HepG2 (cell line): ENCODE measurements at regions not wholly inside any gene's neighbourhood (a gene's known extent, or its start where the extent isn't known, plus 50 kb on each side); places are given as distances from the start of the nearest gene placed in this dataset.

Source experiments
- FOXM1 ChIP-seq: sonication (generic); formaldehyde crosslinking; IDR thresholded peaks from 2 replicates; pipeline ENCODE4 v1.5.0; 2020; ENCODE audit warnings: missing genetic modification reagents
- FOXO1 ChIP-seq: sonication (generic); formaldehyde crosslinking; IDR thresholded peaks from 2 replicates; pipeline ENCODE4 v1.4.0; 2020; ENCODE audit warnings: missing genetic modification reagents
- HDAC1 ChIP-seq: sonication (generic); formaldehyde crosslinking; IDR thresholded peaks from 2 replicates; pipeline ENCODE4 v1.5.1; 2020; ENCODE audit warnings: mild to moderate bottlenecking, missing genetic modification reagents
- HDAC2 ChIP-seq: sonication (generic); formaldehyde crosslinking; IDR thresholded peaks from 2 replicates; pipeline ENCODE4 v1.4.0; 2020; ENCODE audit warnings: missing genetic modification reagents
- NR2F2 ChIP-seq: IDR thresholded peaks from 2 replicates; pipeline ENCODE4 v1.6.1; 2012; ENCODE audit warnings: low read depth, inconsistent platforms, borderline replicate concordance
- PHF8 ChIP-seq: sonication (generic); formaldehyde crosslinking; IDR thresholded peaks from 2 replicates; pipeline ENCODE4 v1.5.0; 2020; ENCODE audit warnings: missing genetic modification reagents
- ZMYM3 ChIP-seq: sonication (generic); formaldehyde crosslinking; IDR thresholded peaks from 2 replicates; pipeline ENCODE4 v1.5.1; 2020; ENCODE audit warnings: mild to moderate bottlenecking, missing genetic modification reagents
- TF ChIP-seq, protein P1 (sequence below): sonication (generic); formaldehyde crosslinking; IDR thresholded peaks from 2 replicates; pipeline ENCODE4 v1.5.0; 2020; ENCODE audit warnings: mild to moderate bottlenecking, missing genetic modification reagents, moderate library complexity
- TF ChIP-seq, protein P2 (sequence below): sonication (generic); formaldehyde crosslinking; IDR thresholded peaks from 2 replicates; pipeline ENCODE4 v1.4.0; 2020; ENCODE audit warnings: missing genetic modification reagents

DNA sequence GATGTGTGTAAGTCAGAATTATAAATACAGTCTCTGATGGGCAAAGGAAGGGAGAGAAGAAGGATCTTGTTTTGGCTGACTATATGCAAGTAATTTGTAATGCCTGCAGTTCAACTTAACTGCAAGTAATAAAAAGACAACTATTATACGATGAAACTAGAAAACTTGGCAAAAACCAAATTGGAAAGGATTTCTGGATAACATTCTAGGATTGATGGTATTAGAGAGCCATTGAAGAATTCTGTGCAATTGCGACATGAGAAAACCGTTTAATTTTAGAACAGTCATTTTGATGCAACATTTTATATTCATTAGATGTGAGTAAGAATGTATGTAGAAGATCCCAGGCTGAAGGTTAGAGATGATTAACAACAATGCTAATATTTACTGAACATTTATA lies 1334.1 kb downstream of the EFNB2 start:
- TF ChIP-seq FOXM1 (CRISPR knock-in tag) (no peak), HDAC1 (no peak), PHF8 (CRISPR knock-in tag) (no peak), ZMYM3 (no peak), HDAC2 (no peak), NR2F2 (no peak), FOXO1 (CRISPR knock-in tag) (no peak)
- TF ChIP-seq, protein P1, sequence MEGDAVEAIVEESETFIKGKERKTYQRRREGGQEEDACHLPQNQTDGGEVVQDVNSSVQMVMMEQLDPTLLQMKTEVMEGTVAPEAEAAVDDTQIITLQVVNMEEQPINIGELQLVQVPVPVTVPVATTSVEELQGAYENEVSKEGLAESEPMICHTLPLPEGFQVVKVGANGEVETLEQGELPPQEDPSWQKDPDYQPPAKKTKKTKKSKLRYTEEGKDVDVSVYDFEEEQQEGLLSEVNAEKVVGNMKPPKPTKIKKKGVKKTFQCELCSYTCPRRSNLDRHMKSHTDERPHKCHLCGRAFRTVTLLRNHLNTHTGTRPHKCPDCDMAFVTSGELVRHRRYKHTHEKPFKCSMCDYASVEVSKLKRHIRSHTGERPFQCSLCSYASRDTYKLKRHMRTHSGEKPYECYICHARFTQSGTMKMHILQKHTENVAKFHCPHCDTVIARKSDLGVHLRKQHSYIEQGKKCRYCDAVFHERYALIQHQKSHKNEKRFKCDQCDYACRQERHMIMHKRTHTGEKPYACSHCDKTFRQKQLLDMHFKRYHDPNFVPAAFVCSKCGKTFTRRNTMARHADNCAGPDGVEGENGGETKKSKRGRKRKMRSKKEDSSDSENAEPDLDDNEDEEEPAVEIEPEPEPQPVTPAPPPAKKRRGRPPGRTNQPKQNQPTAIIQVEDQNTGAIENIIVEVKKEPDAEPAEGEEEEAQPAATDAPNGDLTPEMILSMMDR (CRISPR knock-in tag) = no peak
- TF ChIP-seq, protein P2, sequence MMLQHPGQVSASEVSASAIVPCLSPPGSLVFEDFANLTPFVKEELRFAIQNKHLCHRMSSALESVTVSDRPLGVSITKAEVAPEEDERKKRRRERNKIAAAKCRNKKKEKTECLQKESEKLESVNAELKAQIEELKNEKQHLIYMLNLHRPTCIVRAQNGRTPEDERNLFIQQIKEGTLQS (CRISPR knock-in tag) = no peak
